ENCODE measurements at regions not wholly inside any gene's neighbourhood (a gene's known extent, or its start where the extent isn't known, plus 50 kb on each side); places are given as distances from the start of the nearest gene placed in this dataset.

DNA sequence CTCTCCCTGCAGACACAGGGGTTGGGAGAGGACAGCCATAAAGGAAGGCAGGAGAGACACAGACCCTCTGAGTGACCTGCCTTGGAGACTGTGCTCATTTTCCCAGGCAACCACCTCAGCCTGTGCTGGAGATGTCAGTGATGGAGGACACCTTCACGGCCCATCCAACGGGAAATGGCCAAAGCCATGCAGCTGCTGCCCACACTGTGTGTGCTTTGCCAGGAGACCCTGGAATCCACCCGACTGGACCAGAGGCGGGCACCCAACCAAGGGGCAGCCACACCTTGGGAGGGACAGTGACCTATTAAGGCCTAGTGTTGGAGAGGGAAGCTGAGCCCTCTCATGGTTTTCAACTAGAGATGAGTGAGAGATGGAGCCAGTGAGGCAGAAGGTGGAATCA is 192.5 kb downstream of the SMAD2 start:
- TF ChIP-seq, protein P1, sequence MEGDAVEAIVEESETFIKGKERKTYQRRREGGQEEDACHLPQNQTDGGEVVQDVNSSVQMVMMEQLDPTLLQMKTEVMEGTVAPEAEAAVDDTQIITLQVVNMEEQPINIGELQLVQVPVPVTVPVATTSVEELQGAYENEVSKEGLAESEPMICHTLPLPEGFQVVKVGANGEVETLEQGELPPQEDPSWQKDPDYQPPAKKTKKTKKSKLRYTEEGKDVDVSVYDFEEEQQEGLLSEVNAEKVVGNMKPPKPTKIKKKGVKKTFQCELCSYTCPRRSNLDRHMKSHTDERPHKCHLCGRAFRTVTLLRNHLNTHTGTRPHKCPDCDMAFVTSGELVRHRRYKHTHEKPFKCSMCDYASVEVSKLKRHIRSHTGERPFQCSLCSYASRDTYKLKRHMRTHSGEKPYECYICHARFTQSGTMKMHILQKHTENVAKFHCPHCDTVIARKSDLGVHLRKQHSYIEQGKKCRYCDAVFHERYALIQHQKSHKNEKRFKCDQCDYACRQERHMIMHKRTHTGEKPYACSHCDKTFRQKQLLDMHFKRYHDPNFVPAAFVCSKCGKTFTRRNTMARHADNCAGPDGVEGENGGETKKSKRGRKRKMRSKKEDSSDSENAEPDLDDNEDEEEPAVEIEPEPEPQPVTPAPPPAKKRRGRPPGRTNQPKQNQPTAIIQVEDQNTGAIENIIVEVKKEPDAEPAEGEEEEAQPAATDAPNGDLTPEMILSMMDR (conservative IDR thresholded peaks at IDR 0.05; ENCODE audit: low read depth, low read length), result no peak
- H3K4me3 ChIP-seq (ENCODE audit: low read length), result no peak overlapping the region
- DNase-seq (ENCODE audit: low read depth), result no peak

DNA sequence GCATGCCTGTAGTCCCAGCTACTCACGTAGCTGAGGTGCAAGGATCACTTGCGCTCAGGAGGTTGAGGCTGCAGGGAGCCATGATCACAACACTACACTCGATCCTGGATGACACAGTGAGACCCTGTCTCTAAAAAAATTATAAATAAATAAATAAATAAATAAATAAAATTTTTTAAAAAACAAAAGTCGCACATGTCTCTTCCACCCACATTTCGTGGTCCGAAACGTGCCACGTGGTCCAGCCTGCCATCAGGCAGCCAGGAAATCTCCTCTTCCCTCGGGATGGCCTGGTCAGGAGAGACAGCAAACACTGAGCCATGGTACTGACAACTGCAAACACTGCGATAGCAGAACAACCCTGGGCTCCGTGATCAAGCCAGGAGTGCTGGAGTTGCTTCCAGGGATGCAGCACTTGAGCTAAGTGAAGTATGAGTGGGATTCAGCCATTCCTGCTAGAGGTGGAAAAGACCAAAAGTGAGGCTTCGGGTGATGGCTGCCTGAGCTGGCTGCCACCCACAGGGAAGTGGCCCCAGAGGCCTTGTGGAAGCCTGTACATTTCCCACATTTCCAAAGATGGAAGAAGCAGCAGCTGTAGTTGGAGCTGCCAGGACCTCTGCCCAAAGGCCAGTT is 193.1 kb downstream of the SMAD2 start:
- no peak overlapping the region for H3K4me3 ChIP-seq (ENCODE audit: low read length)
- TF ChIP-seq, protein P1 (conservative IDR thresholded peaks at IDR 0.05; ENCODE audit: low read depth, low read length), result no peak
- no peak for DNase-seq (ENCODE audit: low read depth)

DNA sequence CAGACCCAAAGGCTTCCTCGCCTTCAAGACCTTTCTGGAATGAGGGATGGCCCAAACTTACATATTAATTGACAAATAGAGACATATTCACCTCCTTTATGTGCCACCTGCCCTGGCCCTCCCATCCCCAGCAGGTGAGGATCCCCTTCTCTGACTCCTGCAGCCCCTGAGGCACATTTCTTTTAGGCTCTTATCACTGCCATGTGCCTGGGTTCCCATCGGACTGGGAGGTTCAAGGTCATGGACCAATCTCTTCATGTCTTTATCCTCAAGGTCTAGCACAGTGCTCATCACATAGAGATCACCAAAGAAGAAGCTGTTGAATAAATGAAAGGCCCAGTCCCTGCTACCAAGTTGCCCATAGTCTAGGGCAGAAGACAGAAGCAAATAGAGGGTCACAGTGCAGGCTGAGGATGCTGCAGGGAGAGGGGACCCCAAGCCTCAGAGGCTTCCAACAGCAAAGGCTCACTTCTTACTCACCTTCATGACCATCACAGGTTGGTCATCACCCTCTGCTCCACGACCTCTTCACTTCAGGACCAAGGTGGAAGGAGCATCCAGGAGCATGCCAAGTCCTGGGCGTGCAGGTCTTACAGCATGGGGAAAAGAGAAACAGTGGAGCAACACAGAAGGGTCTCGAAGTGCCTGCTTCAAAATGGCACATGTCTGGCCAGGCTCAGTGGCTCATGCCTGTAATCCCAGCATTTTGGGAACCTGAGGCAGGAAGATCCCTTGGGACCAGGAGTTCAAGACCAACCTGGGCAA is 193.9 kb downstream of the SMAD2 start:
- no peak for DNase-seq (ENCODE audit: low read depth)

DNA sequence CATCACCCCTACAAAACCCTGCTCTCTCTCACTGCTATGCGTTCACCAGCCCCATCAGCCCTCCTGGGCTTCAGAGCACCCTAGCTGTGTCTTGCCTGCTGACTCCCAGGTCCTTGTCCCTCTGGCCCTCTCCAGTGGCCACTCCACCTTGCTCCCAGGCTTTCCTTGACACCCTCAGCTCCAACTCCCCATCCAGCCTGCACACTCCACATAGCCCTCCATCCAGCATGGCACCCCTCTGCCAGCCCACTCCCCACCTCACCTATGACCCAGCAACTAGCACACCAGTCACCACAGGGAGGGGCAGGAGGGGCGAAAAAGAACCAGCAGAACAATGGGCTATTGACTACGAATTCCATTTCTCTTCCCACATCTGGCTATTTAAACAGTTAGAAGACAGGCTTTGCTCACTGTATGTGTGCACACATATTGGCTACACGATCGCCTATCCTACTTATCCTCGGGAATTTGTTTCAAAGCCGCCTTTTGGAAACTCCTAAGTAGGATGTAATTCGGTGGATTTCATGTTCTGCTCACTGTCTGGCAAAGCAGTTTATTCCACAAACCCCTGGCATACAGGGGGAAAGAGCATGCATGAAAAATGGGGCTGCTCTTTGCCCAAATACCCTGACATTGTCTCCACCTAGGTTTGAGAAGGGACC is 195.3 kb downstream of the SMAD2 start:
- TF ChIP-seq, protein P1 (conservative IDR thresholded peaks at IDR 0.05; ENCODE audit: low read depth, low read length), result no peak
- H3K4me3 ChIP-seq (ENCODE audit: low read length), result no peak overlapping the region
- no peak for DNase-seq (ENCODE audit: low read depth)

More for the DNA sequence above, 193.9 kb downstream of the SMAD2 start:
- no peak overlapping the region for H3K4me3 ChIP-seq (ENCODE audit: low read length)
- TF ChIP-seq, protein P1 (conservative IDR thresholded peaks at IDR 0.05; ENCODE audit: low read depth, low read length), result no peak

DNA sequence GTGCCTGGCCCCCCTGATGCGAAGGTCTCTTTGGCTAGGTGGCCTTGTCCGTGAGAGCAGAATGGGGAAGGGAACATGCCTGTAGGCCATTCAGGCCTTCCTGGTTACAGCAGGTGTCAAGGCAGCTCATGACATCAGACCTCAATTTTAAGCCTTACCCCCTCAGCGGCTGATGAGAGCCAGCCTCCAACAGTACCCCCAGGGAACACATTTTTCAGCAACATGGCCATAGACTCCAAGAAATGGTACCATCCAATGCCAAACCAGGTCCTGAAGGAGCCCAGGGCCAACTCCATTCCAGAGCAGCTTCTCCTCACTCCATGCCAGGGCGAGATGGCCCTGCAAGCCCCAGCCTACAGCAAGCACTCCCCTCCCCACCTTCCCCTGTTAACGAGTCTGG is 199.2 kb downstream of the SMAD2 start:
- TF ChIP-seq, protein P1 (conservative IDR thresholded peaks at IDR 0.05; ENCODE audit: low read depth, low read length), result no peak
- no peak for DNase-seq (ENCODE audit: low read depth)
- no peak overlapping the region for H3K4me3 ChIP-seq (ENCODE audit: low read length)

DNA sequence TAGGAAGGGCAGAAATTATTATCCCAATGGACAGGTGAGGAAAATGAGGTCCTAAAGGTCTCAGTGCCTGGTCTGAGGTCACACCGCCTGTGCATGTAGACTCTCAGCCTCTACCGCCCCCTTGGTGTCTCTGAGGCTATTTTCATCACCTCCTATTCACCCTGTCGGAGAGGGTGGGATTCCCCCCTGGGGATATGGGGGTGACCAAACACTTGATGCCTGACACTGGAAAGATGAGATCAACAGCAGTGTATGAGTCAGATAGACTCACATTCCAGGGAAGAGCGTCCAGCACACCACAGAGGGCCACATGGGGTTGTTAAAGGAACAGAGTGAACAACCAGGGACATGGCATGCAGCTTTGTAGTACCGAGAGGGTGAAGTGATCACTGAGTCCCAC is 199.7 kb downstream of the SMAD2 start:
- TF ChIP-seq, protein P1 (conservative IDR thresholded peaks at IDR 0.05; ENCODE audit: low read depth, low read length), result no peak
- no peak for DNase-seq (ENCODE audit: low read depth)
- no peak overlapping the region for H3K4me3 ChIP-seq (ENCODE audit: low read length)

All from retinal pigment epithelial cell (primary cell).